Colon (tissue), 2 donors: ENCODE measurements at regions not wholly inside any gene's neighbourhood (a gene's known extent, or its start where the extent isn't known, plus 50 kb on each side); places are given as distances from the start of the nearest gene placed in this dataset.

Source experiments
- FAIRE-seq: peaks from 2 replicates; lab custom pipeline; 2012; peaks lifted over from hg19 to GRCh38; lab: Jason Lieb, UNC
- donor health status: control.
- donor health status: control.

- FAIRE-seq = no peak
These were observed 103.6 kb upstream of the TBL1XR1 start for GRCh38 chr3:177300842-177301241.

- no peak for FAIRE-seq
These were observed 109.0 kb upstream of the TBL1XR1 start for GRCh38 chr3:177306252-177306651.

- no peak for FAIRE-seq
These were observed 110.1 kb upstream of the TBL1XR1 start for GRCh38 chr3:177307391-177307790.

- no peak for FAIRE-seq
These were observed 110.5 kb upstream of the TBL1XR1 start for GRCh38 chr3:177307826-177308225.

GRCh38 chr3:177308286-177308685 is 111.0 kb upstream of the TBL1XR1 start:
- no peak for FAIRE-seq

- FAIRE-seq = no peak
These were observed 111.6 kb upstream of the TBL1XR1 start for GRCh38 chr3:177308911-177309310.

- FAIRE-seq = no peak
These were observed 115.2 kb upstream of the TBL1XR1 start for GRCh38 chr3:177312491-177312890.

- FAIRE-seq = no peak
These were observed 117.6 kb upstream of the TBL1XR1 start for GRCh38 chr3:177314897-177315296.

GRCh38 chr3:177317247-177317646 is 120.0 kb upstream of the TBL1XR1 start:
- FAIRE-seq = no peak

GRCh38 chr3:177318559-177318958 is 121.3 kb upstream of the TBL1XR1 start:
- FAIRE-seq = no peak

GRCh38 chr3:177320765-177321247 is 123.5 kb upstream of the TBL1XR1 start:
- FAIRE-seq = no peak

- no peak for FAIRE-seq
These were observed 124.5 kb upstream of the TBL1XR1 start for GRCh38 chr3:177321819-177322218.

GRCh38 chr3:177322881-177323280 is 125.6 kb upstream of the TBL1XR1 start:
- FAIRE-seq = no peak

- FAIRE-seq = no peak
These were observed 132.6 kb upstream of the TBL1XR1 start for GRCh38 chr3:177329854-177330253.

- no peak for FAIRE-seq
These were observed 133.5 kb upstream of the TBL1XR1 start for GRCh38 chr3:177330779-177331178.

GRCh38 chr3:177331203-177331835 is 134.0 kb upstream of the TBL1XR1 start:
- no peak for FAIRE-seq

GRCh38 chr3:177332955-177333354 is 135.7 kb upstream of the TBL1XR1 start:
- FAIRE-seq = no peak

GRCh38 chr3:177333533-177334520 is 136.5 kb upstream of the TBL1XR1 start:
- no peak for FAIRE-seq

- no peak for FAIRE-seq
These were observed 137.5 kb upstream of the TBL1XR1 start for GRCh38 chr3:177334803-177335202.

GRCh38 chr3:177335728-177336127 is 138.4 kb upstream of the TBL1XR1 start:
- FAIRE-seq = no peak

- no peak for FAIRE-seq
These were observed 139.7 kb upstream of the TBL1XR1 start for GRCh38 chr3:177336873-177337450.

- FAIRE-seq = no peak
These were observed 140.5 kb upstream of the TBL1XR1 start for GRCh38 chr3:177337541-177338331.
